GM19025 (cell line): ENCODE measurements at regions not wholly inside any gene's neighbourhood (a gene's known extent, or its start where the extent isn't known, plus 50 kb on each side); places are given as distances from the start of the nearest gene placed in this dataset.

Experiments used
- ATAC-seq: cut with Tn5 transposase; IDR thresholded peaks from one replicate; pipeline ENCODE4 v1.9.1; 2021; ENCODE audit warnings: mild to moderate bottlenecking, low read depth, moderate library complexity; ENCODE audit not compliant: unreplicated experiment

DNA sequence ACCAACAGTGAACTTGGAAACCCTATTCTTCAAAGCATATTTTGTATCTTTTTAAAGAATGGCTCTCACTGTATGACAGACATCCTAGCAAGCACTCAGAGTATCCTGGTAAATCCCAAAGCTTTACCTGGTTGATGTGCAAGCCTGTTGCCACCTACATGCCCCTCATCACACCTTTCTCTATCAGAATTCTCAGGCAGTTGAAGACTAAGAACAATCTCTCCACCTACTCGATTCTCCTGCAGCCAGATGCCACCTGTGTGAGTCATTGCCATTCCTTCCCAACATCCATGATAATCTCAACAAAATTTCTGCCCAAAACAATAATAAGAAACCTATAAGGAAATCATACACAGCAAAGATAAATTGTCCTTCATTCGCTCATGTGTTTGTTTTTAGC, 659.8 kb downstream of the BCL11A start:
- no peak for ATAC-seq

DNA sequence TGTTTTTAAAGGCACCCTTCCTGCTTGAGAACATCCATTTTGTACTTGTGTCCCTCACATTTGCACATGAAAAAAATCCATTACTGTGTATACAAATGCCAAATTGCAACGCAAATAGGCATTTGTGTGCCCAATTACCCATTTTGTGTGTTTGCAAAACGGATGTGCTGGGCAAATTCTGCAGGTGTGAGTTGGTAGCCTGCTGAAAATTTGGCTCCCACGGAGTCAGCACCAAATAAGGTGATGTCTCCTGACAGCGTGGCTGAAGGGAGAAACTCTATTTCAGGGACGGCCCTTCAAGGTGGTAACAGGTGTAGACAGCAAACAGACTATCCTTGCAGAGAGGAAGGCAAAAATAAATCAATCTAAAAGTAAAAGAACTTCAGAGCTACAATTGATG, 661.1 kb downstream of the BCL11A start:
- no peak for ATAC-seq

DNA sequence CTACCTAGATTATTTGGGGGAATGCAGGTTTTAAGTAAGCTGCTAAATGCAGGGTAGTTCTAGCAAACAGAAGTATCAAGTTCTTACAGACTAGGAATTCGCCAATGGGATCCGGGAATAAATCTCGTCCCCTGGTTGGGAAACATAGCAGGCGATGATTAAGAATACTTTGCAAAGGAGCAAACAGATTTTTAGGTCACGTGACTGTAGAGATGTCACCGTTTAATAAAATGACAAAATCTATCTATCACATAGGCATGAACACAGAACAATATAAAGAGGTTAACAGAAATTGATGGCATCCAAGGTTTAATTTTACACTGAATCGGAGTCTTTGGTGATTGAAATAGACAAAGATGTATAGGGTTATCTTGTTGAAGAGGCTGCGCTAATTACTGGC, 664.1 kb downstream of the BCL11A start:
- ATAC-seq = no peak

DNA sequence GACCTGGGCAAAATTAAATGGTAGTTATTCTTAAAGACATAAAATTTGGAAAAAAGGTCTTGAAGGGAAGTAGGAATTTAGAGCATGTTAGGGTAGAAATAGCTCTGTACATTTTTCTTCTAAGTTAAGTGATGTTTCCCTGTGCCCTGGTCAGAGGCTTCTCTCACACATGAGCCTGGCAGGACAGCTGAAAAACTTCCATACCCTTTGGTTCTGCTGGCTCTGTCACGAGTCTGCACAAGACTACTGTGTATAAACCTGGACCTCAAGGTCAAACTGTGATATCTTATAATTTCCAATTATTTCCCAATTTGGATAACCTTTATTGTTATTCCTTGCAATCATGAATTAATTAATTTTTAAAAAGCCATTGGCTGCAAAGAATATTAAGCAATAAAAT, 664.7 kb downstream of the BCL11A start:
- ATAC-seq = no peak

DNA sequence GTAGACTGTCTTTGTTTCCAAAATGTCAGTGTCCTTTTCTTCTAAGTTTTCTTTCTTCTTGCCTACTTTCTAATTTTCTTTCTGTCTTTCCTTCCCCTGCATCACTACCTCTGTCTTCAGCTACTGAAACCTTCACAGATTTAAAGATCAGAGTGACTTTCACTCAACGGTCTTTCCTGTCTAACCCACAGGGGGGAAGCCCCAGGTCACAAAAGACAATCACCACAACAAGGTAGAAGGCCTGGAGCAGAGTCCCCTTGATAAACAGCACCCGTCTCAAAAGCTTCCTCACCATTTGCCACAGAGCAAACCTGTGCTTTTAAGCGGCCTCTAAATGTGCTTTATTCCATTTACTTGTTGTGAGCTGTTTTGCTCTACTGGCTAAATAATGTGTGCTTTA, 665.4 kb downstream of the BCL11A start:
- peak; percentile 83 for ATAC-seq

DNA sequence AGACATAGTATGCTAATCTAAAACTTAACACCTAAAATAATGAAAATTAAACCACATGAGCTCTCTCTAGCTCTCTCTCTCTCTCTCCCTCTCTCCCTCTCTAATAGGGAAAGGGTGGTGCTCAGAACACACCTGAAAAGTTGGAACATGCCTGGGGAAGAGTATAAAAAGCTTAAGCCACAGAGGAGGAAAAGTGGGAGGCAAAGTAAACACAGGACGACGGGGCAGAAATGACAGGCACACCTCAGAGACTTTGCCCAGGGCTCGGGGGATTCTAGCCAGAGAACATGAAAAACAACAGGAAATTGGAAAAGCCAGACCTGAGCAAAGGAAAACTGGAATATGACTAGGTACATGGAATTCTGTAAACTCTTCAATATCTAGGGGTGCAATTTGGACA, 666.1 kb downstream of the BCL11A start:
- no peak for ATAC-seq

DNA sequence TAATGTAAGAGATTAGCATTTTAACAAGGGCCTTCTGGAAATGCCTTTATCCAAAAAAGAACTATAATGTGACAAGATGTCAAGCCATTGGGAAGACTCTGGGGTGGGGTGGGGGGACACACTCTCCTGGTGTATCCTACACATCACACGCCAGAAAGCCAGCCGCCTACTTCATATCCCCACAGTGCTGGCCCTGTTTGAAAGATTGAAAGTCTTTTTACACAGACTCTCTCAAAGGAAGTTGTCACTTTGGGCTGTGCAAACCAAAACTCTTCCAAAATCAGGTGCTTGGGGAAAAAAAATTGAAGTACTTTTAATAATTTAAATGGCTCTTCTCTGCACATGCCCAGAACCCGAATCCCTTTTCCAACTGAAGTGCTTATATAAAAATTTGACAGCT, 666.7 kb downstream of the BCL11A start:
- no peak for ATAC-seq

DNA sequence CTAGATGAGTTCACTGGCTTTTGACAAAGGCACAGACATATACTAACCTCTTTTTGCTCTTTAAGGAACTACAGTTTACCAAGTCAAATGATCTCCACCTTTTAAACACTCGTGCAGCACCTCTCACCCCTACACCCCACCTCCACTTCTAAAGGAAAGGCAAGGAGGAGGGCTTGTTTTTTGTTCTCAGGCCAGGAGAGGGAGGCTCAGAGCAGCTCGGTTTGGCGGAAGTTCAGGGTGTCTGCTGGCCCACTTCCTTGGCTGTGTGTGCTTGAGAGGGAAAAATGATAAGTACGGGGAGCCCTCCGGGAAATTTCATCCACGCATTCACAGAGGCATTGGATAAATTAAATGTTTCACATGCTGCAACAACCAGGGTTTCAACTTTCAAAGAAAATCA, 667.9 kb downstream of the BCL11A start:
- ATAC-seq = no peak

DNA sequence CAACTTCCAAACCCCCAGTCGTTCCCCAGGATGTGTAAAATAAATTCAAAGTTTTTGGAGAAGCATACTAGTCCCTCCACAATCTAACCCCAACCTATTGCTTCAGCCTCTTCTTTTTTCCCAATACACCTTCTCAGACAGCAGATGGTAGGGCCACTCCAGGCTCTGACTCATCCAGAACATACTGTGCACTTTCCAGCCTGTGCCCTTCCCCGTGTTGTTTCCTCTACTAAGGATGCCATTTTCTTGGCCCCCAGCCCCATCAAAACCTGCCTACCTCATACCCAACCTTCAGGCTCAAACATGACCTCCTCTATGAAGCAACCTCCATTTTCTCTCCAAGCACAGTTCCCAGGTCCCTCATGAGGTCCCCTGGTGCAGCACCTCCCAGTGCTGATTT, 669.3 kb downstream of the BCL11A start:
- ATAC-seq = no peak

DNA sequence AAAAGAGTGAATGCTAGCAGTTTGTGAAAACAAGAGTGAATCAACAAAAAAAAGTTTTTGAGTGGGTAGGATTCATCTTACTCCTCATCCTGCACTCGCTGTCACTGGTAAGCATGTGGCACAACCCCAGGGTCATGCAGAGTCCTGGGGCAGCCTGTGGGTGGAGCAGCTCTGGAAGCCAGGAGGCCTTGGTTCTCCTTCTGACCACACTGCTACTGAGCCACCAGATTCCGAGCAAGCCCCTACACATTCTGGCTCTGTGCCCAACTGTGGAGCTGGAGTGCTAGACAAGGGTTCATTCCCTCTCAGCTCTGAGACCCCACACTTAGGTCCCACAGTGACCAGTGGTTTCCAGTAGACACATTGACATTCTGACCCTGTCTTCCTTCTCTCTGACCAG, 670.6 kb downstream of the BCL11A start:
- ATAC-seq = no peak

DNA sequence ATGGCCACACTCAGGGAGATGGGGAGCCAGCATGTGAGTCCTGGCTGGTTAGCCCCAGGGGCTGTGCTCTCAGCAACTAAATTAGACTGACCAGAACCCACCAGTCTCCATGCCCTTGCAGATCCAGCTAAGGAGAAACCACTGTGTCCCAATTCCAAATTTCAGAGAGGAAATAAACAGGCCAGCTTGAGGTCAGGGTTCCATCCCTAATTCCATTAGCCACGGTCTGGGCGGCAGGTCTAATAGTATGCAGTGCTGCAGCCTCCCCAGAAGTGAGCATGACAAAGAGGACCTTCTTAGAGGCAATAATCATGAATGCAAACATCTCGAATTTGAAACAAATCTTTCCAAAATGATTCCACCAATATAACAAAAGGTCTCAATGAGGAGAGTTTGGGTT, 671.2 kb downstream of the BCL11A start:
- ATAC-seq = no peak

DNA sequence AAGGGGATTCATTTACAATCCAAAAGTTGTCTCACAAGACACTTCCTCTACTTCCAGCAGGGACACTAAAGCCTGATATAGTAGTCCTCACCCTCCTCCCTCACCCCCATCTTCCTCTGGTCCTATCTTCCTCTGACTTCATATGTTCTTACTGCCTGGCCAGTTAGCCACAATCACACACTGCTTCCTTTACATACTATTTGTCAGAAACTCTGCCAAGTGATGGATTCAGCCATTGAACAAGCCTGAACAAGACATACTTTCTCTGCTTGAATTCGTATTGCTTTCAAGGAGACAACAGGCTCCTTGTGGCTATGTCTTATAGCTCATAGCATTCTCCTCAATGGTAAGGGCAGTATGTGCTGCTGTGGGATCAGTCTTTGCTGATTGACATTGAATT, 672.2 kb downstream of the BCL11A start:
- no peak for ATAC-seq

DNA sequence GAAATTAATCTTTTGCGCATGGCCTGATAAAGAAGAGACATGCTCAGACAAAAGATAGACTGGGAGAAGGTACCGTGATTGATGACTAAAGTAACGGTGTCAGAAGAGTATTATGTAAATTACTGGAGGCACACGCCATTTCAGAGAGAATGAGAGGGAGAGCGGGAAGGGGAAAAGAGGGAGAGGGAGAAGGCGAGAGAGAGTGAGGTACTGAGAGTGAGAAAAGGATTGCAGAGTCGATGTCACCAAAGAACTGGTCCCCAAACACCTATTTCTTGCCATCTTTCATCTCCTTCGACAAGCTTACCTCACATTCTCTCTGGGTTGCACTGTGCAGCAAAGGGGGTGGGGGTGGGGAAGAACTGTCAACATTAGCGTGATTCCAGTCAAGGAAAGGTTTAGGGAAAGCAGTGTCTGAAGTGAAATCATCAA, 673.7 kb downstream of the BCL11A start:
- ATAC-seq = no peak

DNA sequence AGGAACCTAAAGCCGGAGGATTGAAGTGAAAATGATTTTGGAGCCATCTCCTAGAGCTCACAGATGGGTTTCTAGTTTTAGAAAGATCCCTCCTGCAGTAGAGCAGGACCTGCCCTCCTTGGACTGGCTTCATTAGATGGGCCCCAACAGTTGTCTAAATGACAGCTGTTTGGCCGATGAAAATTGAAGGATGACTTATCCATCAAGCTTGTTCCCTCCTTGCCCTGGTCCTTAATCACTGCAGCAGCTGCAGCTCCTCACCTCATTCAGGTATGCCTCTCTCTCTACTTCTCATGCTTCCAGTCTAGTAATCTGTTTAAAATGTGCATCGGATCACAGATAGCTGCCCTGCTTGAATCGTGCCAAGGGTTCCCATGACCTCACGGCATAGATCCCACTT, 677.6 kb downstream of the BCL11A start:
- ATAC-seq = no peak

DNA sequence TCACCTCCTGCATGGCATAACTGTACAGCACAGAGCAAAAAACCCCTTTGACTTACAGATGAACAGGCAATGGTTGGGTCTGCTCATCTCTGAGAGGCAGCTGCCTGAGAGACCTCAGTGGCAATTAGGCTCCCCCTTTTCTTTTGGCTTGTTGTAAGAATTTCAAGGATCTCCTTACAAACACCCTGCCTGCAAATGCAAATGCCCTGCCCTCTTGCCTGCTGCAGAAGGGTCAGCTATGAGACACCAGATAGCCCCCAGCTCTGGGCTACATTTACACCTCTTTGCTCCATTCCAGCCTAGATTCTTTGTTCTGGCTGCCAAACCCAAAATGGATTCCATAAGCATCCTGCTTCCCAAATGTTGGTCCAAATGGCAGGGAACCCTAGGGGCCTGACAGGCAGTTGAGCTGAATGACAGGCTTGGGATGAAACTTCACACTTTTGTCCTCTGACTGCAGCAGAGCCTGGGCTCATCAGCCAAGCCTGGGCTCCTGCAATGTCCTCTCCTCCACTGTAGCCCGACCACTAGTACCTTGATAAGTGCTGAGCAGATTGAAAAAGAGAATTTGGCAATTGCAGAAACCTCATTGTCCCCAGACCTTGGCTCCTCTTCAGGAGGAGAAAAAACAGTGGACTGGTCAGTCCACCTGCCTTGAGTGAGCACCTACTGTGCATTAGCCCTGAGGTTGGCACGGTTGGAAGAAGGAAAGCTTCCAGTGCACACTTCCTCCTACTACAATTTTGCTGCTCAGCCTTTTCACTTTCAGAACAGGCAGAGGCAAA, 678.3 kb downstream of the BCL11A start:
- ATAC-seq = no peak

DNA sequence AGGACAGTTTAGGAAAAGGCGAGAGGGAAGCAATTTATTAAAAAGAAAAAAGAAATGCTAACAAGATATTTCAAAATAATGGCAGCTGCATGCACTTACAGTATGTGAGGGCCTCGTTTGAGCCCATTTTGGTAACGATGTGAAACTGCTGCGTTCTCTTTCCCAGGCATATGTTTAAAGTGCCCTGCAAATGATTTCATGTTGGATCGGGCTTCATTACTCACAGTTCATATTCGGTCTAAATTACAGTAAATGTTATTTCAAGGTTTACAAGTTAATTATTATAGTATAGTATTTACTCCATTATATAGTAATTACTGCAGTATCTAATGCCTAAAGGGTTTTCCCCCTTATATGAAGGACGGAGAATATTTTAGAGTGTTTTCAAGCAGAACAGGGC, 679.1 kb downstream of the BCL11A start:
- no peak for ATAC-seq

DNA sequence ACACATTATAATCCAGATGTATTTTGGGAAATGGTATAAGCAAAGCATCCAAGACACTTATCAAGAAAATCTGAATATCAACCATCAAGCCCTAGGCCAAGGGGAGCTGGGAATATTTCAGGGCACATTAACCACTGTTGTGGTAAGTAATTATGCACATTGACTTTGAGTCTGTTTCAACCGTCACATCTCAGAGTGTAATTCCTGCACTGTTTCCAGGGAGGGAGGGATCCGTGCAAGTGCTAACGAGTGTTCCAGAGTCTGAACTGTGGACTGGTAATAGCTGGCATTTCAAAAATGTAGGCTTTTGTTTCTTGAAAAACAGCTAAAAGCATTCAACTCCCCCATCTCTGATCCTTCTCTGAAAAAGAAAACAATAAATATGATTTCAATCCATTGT, 681.6 kb downstream of the BCL11A start:
- no peak for ATAC-seq

DNA sequence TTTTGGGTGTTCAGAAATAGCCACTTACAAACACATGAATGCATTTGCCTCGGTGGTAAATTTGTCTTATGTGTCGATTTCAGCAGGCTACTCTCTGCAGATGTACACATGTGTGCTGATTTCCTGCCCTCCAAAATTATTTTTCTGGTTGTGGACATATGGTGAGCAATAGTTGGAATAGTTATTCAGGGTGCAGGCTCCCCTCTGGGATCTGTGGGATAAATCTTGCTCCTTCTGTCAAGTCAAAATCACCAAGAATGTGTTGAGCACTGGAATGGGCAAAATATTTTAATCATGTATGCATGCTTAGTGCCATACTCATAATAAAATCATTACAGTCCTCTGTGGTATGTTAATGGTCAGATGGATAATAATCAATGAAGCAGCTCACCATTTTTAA, 684.5 kb downstream of the BCL11A start:
- ATAC-seq = no peak

DNA sequence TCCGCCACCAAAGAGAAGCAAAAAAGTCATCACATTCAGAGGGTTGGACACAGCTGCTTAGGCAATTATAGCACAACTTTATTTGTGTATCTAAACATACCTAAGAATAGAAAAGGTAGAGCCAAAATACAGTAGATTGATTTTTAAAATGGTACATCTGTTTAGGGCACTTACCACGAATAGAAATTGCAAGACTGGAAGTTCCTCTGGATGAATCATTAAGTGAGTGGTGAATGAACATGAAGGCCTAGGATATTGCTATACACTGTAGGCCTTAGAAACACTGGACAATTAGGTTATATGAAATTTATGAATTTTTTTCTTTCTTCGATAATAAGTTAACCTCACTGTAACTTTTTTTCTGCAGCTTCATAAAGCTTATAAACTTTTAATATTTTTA, 687.0 kb downstream of the BCL11A start:
- no peak for ATAC-seq

DNA sequence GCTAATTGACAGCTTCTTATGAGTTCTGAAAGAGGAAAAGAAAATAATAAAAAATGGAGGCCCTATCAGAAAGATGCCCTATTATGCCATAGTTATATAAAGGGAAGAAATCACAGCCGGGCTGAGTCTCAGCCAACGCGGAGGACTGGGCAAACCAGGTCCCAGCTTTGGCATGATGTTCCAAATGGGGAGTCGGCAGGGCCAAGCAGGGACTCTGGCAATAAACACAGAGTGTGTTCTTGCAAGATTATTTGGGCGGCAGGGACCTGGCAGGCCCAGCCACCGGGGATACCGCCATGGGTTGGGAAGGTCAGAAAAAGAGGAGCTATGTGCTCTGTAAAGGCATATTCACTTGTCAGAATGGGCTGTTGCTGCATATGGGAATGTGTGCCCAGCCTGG, 694.9 kb downstream of the BCL11A start:
- ATAC-seq = no peak

DNA sequence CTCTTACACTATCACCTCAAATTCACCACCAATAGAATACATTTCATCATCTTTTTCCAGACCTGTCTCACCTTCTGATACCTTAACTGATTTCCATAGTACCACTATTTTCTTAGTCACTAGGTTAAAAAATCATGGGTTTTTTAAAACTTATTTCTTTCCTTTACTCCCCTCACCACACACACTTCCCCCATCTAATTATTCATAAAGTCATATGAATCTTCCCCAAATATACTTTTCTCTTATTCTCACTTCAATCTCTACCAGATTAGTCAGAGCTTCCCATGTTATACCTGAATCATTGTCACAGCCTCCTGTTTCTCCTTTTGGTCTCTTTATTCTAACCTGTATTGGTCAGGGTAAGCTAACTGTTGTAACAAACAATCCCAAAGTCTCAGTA, 696.3 kb downstream of the BCL11A start:
- ATAC-seq = no peak

DNA sequence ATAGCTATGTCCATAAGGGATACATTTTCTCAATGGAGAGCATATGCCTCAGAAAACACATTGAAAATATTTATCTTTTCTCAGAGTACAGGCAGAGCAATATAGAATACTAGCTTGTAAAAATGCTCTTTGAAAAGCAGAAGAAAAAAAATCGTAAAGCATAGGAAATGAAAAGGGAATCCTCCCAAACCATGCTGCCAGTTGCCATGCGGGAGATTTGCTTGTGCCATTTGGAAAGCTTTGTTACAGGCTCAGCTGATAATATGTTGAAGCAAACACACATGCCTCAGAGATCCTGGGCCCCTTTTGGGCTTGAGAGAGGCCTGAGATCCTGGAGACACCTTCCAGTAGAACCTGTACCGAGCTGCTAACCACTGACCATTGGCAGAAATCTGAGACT, 697.1 kb downstream of the BCL11A start:
- no peak for ATAC-seq

DNA sequence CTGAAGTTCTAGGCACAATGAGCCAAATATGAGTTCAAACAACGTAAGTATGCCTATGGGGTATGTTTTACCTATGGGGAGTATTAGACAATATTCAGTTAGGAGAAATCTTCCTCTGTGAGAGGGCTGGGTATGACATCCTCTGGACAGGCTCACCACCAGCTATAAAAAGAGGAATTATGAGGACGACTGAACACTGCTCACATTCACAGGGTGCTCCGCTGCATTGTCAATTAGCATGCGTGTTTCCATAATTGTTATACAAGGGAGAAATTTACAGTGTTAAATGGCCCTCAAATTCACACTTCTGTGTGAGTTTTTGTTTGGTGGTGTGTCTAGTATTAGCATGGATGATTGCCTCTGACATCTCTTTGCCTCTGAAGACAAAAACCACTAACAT, 700.4 kb downstream of the BCL11A start:
- no peak for ATAC-seq
